IMR-90 (cell line): ENCODE measurements at regions not wholly inside any gene's neighbourhood (a gene's known extent, or its start where the extent isn't known, plus 50 kb on each side); places are given as distances from the start of the nearest gene placed in this dataset.

Source experiments
- ATAC-seq: fragments of 200-7000 bp; cut with Tn5 transposase; 2 replicates; pipeline ENCODE4 v1.9.1; 2020; ENCODE audit warnings: low read depth, mild to moderate bottlenecking, moderate library complexity
- BruUV-seq: library from RNA; stranded (reverse); fragments of 400-500 nt; replicated peaks from 2 replicates; lab custom pipeline; 2021; lab: Mats Ljungman, UMichigan
- CTCF ChIA-PET: fragments of 300-600 bp; formaldehyde crosslinking; extraction: SDS; loops from one replicate; lab custom pipeline; 2021; ENCODE audit warnings: antibody characterized with exemption; lab: Yijun Ruan, JAX
- POLR2A ChIA-PET: fragments of 300-600 bp; sonication (Branson Sonifier 250); formaldehyde crosslinking; loops from one replicate; lab custom pipeline; 2022; ENCODE audit warnings: antibody characterized with exemption; ENCODE audit not compliant: unreplicated experiment; lab: Charles Lee
- DNase-seq: peaks from one replicate; pipeline ENCODE4 v3.0.0; 2013
- H2AFZ ChIP-seq: replicated peaks from 2 replicates; pipeline ENCODE3; 2013; ENCODE audit warnings: low read length, mild to moderate bottlenecking; ENCODE audit not compliant: poor library complexity
- H2AK5ac ChIP-seq: 2 replicates; pipeline ENCODE4 v1.6.1; 2013; ENCODE audit warnings: low read depth, low read length, inconsistent platforms
- H2AK9ac ChIP-seq: replicated peaks from 2 replicates; pipeline ENCODE3; 2013; ENCODE audit warnings: mild to moderate bottlenecking, low read depth, low read length, moderate library complexity; ENCODE audit not compliant: poor library complexity
- H2BK120ac ChIP-seq: 2 replicates; pipeline ENCODE4 v1.6.1; 2013; ENCODE audit warnings: low read depth, low read length, inconsistent platforms
- H2BK15ac ChIP-seq: 3 replicates; pipeline ENCODE4 v1.6.1; 2013; ENCODE audit warnings: low read depth, low read length, inconsistent platforms
- H2BK20ac ChIP-seq: 2 replicates; pipeline ENCODE4 v1.6.1; 2013; ENCODE audit warnings: low read depth, mild to moderate bottlenecking, inconsistent platforms, low read length, moderate library complexity
- H2BK5ac ChIP-seq: 2 replicates; pipeline ENCODE4 v1.6.1; 2013; ENCODE audit warnings: mild to moderate bottlenecking, low read depth, low read length, inconsistent platforms; ENCODE audit not compliant: poor library complexity, severe bottlenecking
- H3K14ac ChIP-seq: replicated peaks from 2 replicates; pipeline ENCODE4 v1.6.1; 2013; ENCODE audit warnings: low read depth, low read length, inconsistent platforms
- H3K18ac ChIP-seq: 2 replicates; pipeline ENCODE4 v1.6.1; 2013; ENCODE audit warnings: low read depth, low read length, control low read depth
- H3K23ac ChIP-seq: 2 replicates; pipeline ENCODE4 v1.6.1; 2013; ENCODE audit warnings: low read depth, low read length, inconsistent platforms
- H3K27ac ChIP-seq: 2 replicates; pipeline ENCODE4 v1.5.1; 2013; ENCODE audit warnings: mild to moderate bottlenecking, control low read depth, low read length; ENCODE audit not compliant: insufficient read depth
- H3K27me3 ChIP-seq: 2 replicates; pipeline ENCODE4 v1.6.1; 2013; ENCODE audit warnings: low read length; ENCODE audit not compliant: control insufficient read depth, insufficient read depth
- H3K36me3 ChIP-seq: 2 replicates; pipeline ENCODE4 v1.6.1; 2013; ENCODE audit warnings: low read length, mixed read lengths; ENCODE audit not compliant: control insufficient read depth, insufficient read depth
- H3K4ac ChIP-seq: 2 replicates; pipeline ENCODE4 v1.6.1; 2013; ENCODE audit warnings: low read depth, low read length, inconsistent platforms
- H3K4me1 ChIP-seq: 2 replicates; pipeline ENCODE4 v1.6.1; 2013; ENCODE audit warnings: low read length, mixed read lengths; ENCODE audit not compliant: control insufficient read depth, insufficient read depth
- H3K4me2 ChIP-seq: 2 replicates; pipeline ENCODE4 v1.6.1; 2013; ENCODE audit warnings: low read depth, mild to moderate bottlenecking, control low read depth, low read length, moderate library complexity
- H3K4me3 ChIP-seq: 2 replicates; pipeline ENCODE4 v1.5.1; 2013; ENCODE audit warnings: low read depth, mild to moderate bottlenecking, control low read depth, low read length, moderate library complexity; ENCODE audit not compliant: insufficient read depth
- H3K56ac ChIP-seq: 2 replicates; pipeline ENCODE4 v1.6.1; 2013; ENCODE audit warnings: low read length, inconsistent platforms; ENCODE audit not compliant: insufficient read depth; ENCODE audit errors: extremely low read depth
- H3K79me1 ChIP-seq, 2 experiments: 2 replicates each; pipeline ENCODE4 v1.6.1; 2013; ENCODE audit warnings: low read length in 2 of 2, inconsistent platforms in 1 of 2, low read depth in 1 of 2
- H3K9ac ChIP-seq: 2 replicates; pipeline ENCODE4 v1.6.1; 2013; ENCODE audit warnings: low read depth, low read length, control low read depth
- H3K9me1 ChIP-seq: 2 replicates; pipeline ENCODE4 v1.6.1; 2013; ENCODE audit warnings: low read length, inconsistent platforms; ENCODE audit not compliant: insufficient read depth
- H3K9me3 ChIP-seq: 2 replicates; pipeline ENCODE4 v1.6.1; 2013; ENCODE audit warnings: low read length; ENCODE audit not compliant: control insufficient read depth, insufficient read depth
- H4K20me1 ChIP-seq: 2 replicates; pipeline ENCODE4 v1.6.1; 2013; ENCODE audit warnings: low read length, inconsistent platforms; ENCODE audit not compliant: insufficient read depth
- H4K5ac ChIP-seq: 2 replicates; pipeline ENCODE4 v1.6.1; 2013; ENCODE audit warnings: mild to moderate bottlenecking, low read depth, low read length, control low read depth
- H4K8ac ChIP-seq, 2 experiments: 2 replicates each; pipeline ENCODE4 v1.6.1; 2013; ENCODE audit warnings: low read depth in 2 of 2, low read length in 2 of 2, control low read depth in 1 of 2, inconsistent platforms in 1 of 2
- H4K91ac ChIP-seq: 2 replicates; pipeline ENCODE4 v1.6.1; 2013; ENCODE audit warnings: low read depth, low read length, inconsistent platforms; ENCODE audit not compliant: insufficient read depth
- BHLHE40 ChIP-seq: fragments of 150-350 bp; IDR thresholded peaks from 2 replicates; pipeline ENCODE4 v1.6.1; 2016; ENCODE audit warnings: mild to moderate bottlenecking, low read depth, low read length
- CEBPB ChIP-seq: IDR thresholded peaks from 2 replicates; pipeline ENCODE4 v1.6.1; 2012; ENCODE audit warnings: low read depth, low read length, improper control_type of control experiment
- CHD1 ChIP-seq: IDR thresholded peaks from 2 replicates; pipeline ENCODE4 v1.6.1; 2012; ENCODE audit warnings: low read depth, low read length, improper control_type of control experiment
- FOS ChIP-seq: fragments of 150-350 bp; IDR thresholded peaks from 2 replicates; pipeline ENCODE4 v1.6.1; 2016; ENCODE audit warnings: low read depth, low read length
- MAFK ChIP-seq: IDR thresholded peaks from 2 replicates; pipeline ENCODE4 v1.6.1; 2012; ENCODE audit warnings: low read depth, low read length, improper control_type of control experiment
- MAZ ChIP-seq: IDR thresholded peaks from 2 replicates; pipeline ENCODE4 v1.6.1; 2012; ENCODE audit warnings: low read depth, mild to moderate bottlenecking, low read length, improper control_type of control experiment, moderate library complexity, borderline replicate concordance
- MXI1 ChIP-seq: IDR thresholded peaks from 2 replicates; pipeline ENCODE4 v1.6.1; 2012; ENCODE audit warnings: low read depth, mild to moderate bottlenecking, low read length, moderate library complexity, borderline replicate concordance
- NFE2L2 ChIP-seq: fragments of 150-350 bp; IDR thresholded peaks from 2 replicates; pipeline ENCODE4 v1.6.1; 2016; ENCODE audit warnings: low read depth, mild to moderate bottlenecking, low read length
- POLR2A ChIP-seq: IDR thresholded peaks from 2 replicates; pipeline ENCODE4 v1.6.1; 2012; ENCODE audit warnings: mild to moderate bottlenecking, low read depth, low read length
- RAD21 ChIP-seq: IDR thresholded peaks from 2 replicates; pipeline ENCODE4 v1.6.1; 2012; ENCODE audit warnings: low read length, improper control_type of control experiment
- RCOR1 ChIP-seq: IDR thresholded peaks from 2 replicates; pipeline ENCODE4 v1.6.1; 2012; ENCODE audit warnings: mild to moderate bottlenecking, low read length, improper control_type of control experiment; ENCODE audit not compliant: insufficient replicate concordance
- RFX5 ChIP-seq: IDR thresholded peaks from 2 replicates; pipeline ENCODE4 v1.8.0; 2012; ENCODE audit warnings: low read depth, mild to moderate bottlenecking, low read length, moderate library complexity
- SMC3 ChIP-seq: fragments of 150-350 bp; IDR thresholded peaks from 2 replicates; pipeline ENCODE4 v1.6.1; 2016; ENCODE audit warnings: low read depth, mild to moderate bottlenecking, antibody characterized with exemption, low read length, moderate library complexity
- WGBS, 2 experiments: methylation state at CpG; one replicate each; pipeline versions ENCODE4 v1.1.5 to v1.1.7; 2013; ENCODE audit warnings: missing lambda C conversion rate in 2 of 2; ENCODE audit not compliant: insufficient read length in 1 of 2; ENCODE audit errors: extremely low coverage in 2 of 2; 5-methylcytosine and 5-hydroxymethylcytosine counted together
- dilution Hi-C: fragments of 300-500 bp; cut with HindIII; formaldehyde crosslinking; loops from one replicate; pipeline ENCODE4 v1.14.3; 2018; ENCODE audit warnings: low sequenced_read_pairs; ENCODE audit not compliant: unreplicated experiment
- in situ Hi-C: fragments of 300-500 bp; cut with MboI; formaldehyde crosslinking; loops from 3 replicates; pipeline ENCODE4 v1.14.3; 2019; ENCODE audit warnings: low sequenced_read_pairs, inconsistent platforms, mixed read lengths
- intact Hi-C: fragments of 100-400 bp; cut with micrococcal nuclease; formaldehyde crosslinking; loops from 2 replicates; pipeline ENCODE4 v1.10.0; 2022
- TF ChIP-seq, protein P1 (sequence below): fragments of 150-350 bp; IDR thresholded peaks from 2 replicates; pipeline ENCODE4 v1.6.1; 2016; ENCODE audit warnings: low read depth, mild to moderate bottlenecking, low read length, moderate library complexity, borderline replicate concordance
- TF ChIP-seq, protein P2 (sequence below): conservative IDR thresholded peaks from 2 replicates; pipeline ENCODE4 v1.5.1; 2012; ENCODE audit warnings: mild to moderate bottlenecking, low read depth, low read length, improper control_type of control experiment
- TF ChIP-seq, protein P3 (sequence below): fragments of 150-350 bp; IDR thresholded peaks from 2 replicates; pipeline ENCODE4 v1.6.1; 2017; ENCODE audit warnings: mild to moderate bottlenecking, antibody characterized with exemption, low read length, low read depth

DNA sequence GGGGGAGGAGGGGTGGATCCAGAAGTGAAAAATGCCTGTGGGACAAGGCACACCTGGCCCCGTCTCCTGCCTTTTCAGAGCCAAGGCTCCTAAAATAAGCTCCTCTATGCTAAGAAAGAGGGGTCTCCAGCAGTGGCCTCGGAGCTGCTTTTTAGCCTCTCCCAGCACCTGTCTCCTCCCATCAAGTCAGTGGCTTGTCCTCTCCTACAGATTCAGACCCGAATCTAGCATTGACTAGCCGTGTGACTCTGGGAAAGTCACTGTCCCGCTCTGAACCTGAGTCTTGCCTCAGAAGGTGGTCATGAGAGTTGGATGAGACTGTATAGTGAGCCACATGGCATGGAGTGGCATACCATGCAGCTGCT is 90.8 kb upstream of the THY1 start:
- H3K56ac ChIP-seq: no peak overlapping the region
- H2AK9ac ChIP-seq: no peak overlapping the region
- ATAC-seq: no peak
- H3K9ac ChIP-seq: no peak overlapping the region
- H3K79me1 ChIP-seq: no peaks in the 10 kb centered on the region
- H4K5ac ChIP-seq: no peak overlapping the region
- H2BK120ac ChIP-seq: no peak overlapping the region
- H3K36me3 ChIP-seq: no peaks in the 10 kb centered on the region
- H3K14ac ChIP-seq: no peak overlapping the region
- H2BK20ac ChIP-seq: no peak overlapping the region
- H3K18ac ChIP-seq: no peak overlapping the region
- WGBS, 2 experiments: 50% methylated on average over 1 of the region's 5 CpGs; no CpG with 5 or more reads in 1 of the 2 experiments
- no peak overlapping the region for H3K27ac ChIP-seq
- TF ChIP-seq, protein P1, sequence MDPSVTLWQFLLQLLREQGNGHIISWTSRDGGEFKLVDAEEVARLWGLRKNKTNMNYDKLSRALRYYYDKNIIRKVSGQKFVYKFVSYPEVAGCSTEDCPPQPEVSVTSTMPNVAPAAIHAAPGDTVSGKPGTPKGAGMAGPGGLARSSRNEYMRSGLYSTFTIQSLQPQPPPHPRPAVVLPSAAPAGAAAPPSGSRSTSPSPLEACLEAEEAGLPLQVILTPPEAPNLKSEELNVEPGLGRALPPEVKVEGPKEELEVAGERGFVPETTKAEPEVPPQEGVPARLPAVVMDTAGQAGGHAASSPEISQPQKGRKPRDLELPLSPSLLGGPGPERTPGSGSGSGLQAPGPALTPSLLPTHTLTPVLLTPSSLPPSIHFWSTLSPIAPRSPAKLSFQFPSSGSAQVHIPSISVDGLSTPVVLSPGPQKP: no peak
- TF ChIP-seq, protein P2, sequence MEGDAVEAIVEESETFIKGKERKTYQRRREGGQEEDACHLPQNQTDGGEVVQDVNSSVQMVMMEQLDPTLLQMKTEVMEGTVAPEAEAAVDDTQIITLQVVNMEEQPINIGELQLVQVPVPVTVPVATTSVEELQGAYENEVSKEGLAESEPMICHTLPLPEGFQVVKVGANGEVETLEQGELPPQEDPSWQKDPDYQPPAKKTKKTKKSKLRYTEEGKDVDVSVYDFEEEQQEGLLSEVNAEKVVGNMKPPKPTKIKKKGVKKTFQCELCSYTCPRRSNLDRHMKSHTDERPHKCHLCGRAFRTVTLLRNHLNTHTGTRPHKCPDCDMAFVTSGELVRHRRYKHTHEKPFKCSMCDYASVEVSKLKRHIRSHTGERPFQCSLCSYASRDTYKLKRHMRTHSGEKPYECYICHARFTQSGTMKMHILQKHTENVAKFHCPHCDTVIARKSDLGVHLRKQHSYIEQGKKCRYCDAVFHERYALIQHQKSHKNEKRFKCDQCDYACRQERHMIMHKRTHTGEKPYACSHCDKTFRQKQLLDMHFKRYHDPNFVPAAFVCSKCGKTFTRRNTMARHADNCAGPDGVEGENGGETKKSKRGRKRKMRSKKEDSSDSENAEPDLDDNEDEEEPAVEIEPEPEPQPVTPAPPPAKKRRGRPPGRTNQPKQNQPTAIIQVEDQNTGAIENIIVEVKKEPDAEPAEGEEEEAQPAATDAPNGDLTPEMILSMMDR: no peak
- TF ChIP-seq CHD1 (no peak), MXI1 (no peak), NFE2L2 (no peak), RAD21 (no peak), RFX5 (no peak), FOS (no peak), MAFK (no peak), POLR2A (no peak), BHLHE40 (no peak), MAZ (no peak), SMC3 (no peak), RCOR1 (no peak), CEBPB (no peak)
- TF ChIP-seq, protein P3, sequence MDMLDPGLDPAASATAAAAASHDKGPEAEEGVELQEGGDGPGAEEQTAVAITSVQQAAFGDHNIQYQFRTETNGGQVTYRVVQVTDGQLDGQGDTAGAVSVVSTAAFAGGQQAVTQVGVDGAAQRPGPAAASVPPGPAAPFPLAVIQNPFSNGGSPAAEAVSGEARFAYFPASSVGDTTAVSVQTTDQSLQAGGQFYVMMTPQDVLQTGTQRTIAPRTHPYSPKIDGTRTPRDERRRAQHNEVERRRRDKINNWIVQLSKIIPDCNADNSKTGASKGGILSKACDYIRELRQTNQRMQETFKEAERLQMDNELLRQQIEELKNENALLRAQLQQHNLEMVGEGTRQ: no peak
- no peak overlapping the region for H4K8ac ChIP-seq
- H3K9me1 ChIP-seq: no peaks in the 10 kb centered on the region
- peaks cover 2% of the 10 kb centered on the region; the same call in 1 of the 2 replicates for H3K4me1 ChIP-seq
- in situ Hi-C loops (no loop called here), intact Hi-C loops (no loop called here), dilution Hi-C loops (no loop called here)
- H3K4me3 ChIP-seq: no peak overlapping the region
- H3K27me3 ChIP-seq: peaks cover 42% of the 10 kb centered on the region
- H2AFZ ChIP-seq: no peak overlapping the region
- 0 out of 2 replicates have a peak, but pooled peaks cover 2% of the 10 kb centered on the region for H3K9me3 ChIP-seq
- H2AK5ac ChIP-seq: no peak overlapping the region
- ChIA-PET CTCF (no interaction called here), POLR2A (no interaction called here)
- no peak overlapping the region for H3K4me2 ChIP-seq
- BruUV-seq: no TSS peak
- H3K23ac ChIP-seq: no peak overlapping the region
- H3K4ac ChIP-seq: no peak overlapping the region
- no peaks in the 10 kb centered on the region for H4K20me1 ChIP-seq
- no peak for DNase-seq
- no peak overlapping the region for H2BK15ac ChIP-seq
- no peak overlapping the region for H2BK5ac ChIP-seq
- no peak overlapping the region for H4K91ac ChIP-seq
